ENCODE measurements at regions not wholly inside any gene's neighbourhood (a gene's known extent, or its start where the extent isn't known, plus 50 kb on each side); places are given as distances from the start of the nearest gene placed in this dataset.

GRCh38 chr16:17633181-17633951 is 162.6 kb upstream of the XYLT1 start:
- no peaks in the 10 kb centered on the region for H3K36me3 Mint-ChIP-seq
- DNase-seq (ENCODE audit: extremely low spot score, unreplicated experiment): no peak
- H3K4me3 Mint-ChIP-seq: peak overlapping the region; percentile 55
- no peaks in the 10 kb centered on the region for H3K27me3 Mint-ChIP-seq
- H3K9me3 Mint-ChIP-seq: no peaks in the 10 kb centered on the region
- H3K4me1 Mint-ChIP-seq (ENCODE audit: unreplicated experiment): no peaks in the 10 kb centered on the region
- no peak for TF ChIP-seq CTCF (conservative IDR thresholded peaks at IDR 0.05)
- peak overlapping the region; percentile 22 for H3K27ac Mint-ChIP-seq

GRCh38 chr16:17632667-17633066 is 161.9 kb upstream of the XYLT1 start:
- no peak for TF ChIP-seq CTCF (conservative IDR thresholded peaks at IDR 0.05)
- DNase-seq (ENCODE audit: extremely low spot score, unreplicated experiment): no peak
- H3K27ac Mint-ChIP-seq: peak overlapping the region; percentile 22
- H3K27me3 Mint-ChIP-seq: no peaks in the 10 kb centered on the region
- H3K4me3 Mint-ChIP-seq: no peak overlapping the region
- H3K4me1 Mint-ChIP-seq (ENCODE audit: unreplicated experiment): no peaks in the 10 kb centered on the region
- no peaks in the 10 kb centered on the region for H3K36me3 Mint-ChIP-seq
- no peaks in the 10 kb centered on the region for H3K9me3 Mint-ChIP-seq

- H3K4me1 Mint-ChIP-seq (ENCODE audit: unreplicated experiment): no peaks in the 10 kb centered on the region
- no peaks in the 10 kb centered on the region for H3K36me3 Mint-ChIP-seq
- no peak overlapping the region for H3K27ac Mint-ChIP-seq
- no peak for TF ChIP-seq CTCF (conservative IDR thresholded peaks at IDR 0.05)
- H3K9me3 Mint-ChIP-seq: peaks cover 8% of the 10 kb centered on the region
- DNase-seq (ENCODE audit: extremely low spot score, unreplicated experiment): no peak
- H3K27me3 Mint-ChIP-seq: no peaks in the 10 kb centered on the region
- H3K4me3 Mint-ChIP-seq: no peak overlapping the region
These were observed 159.2 kb upstream of the XYLT1 start for GRCh38 chr16:17629936-17630335.

- no peaks in the 10 kb centered on the region for H3K36me3 Mint-ChIP-seq
- H3K27ac Mint-ChIP-seq: no peak overlapping the region
- H3K4me1 Mint-ChIP-seq (ENCODE audit: unreplicated experiment): no peaks in the 10 kb centered on the region
- no peaks in the 10 kb centered on the region for H3K27me3 Mint-ChIP-seq
- peaks cover 8% of the 10 kb centered on the region for H3K9me3 Mint-ChIP-seq
- H3K4me3 Mint-ChIP-seq: no peak overlapping the region
- no peak for DNase-seq (ENCODE audit: extremely low spot score, unreplicated experiment)
- no peak for TF ChIP-seq CTCF (conservative IDR thresholded peaks at IDR 0.05)
These were observed 158.2 kb upstream of the XYLT1 start for GRCh38 chr16:17628983-17629382.

- TF ChIP-seq CTCF (conservative IDR thresholded peaks at IDR 0.05): no peak
- H3K9me3 Mint-ChIP-seq: peaks cover 7% of the 10 kb centered on the region
- H3K4me3 Mint-ChIP-seq: no peak overlapping the region
- H3K36me3 Mint-ChIP-seq: no peaks in the 10 kb centered on the region
- H3K27ac Mint-ChIP-seq: no peak overlapping the region
- no peaks in the 10 kb centered on the region for H3K4me1 Mint-ChIP-seq (ENCODE audit: unreplicated experiment)
- DNase-seq (ENCODE audit: extremely low spot score, unreplicated experiment): no peak
- peaks cover 9% of the 10 kb centered on the region for H3K27me3 Mint-ChIP-seq
These were observed 151.6 kb upstream of the XYLT1 start for GRCh38 chr16:17622366-17622765.

All from type B pancreatic cell (in vitro differentiated cells).